HepG2 (cell line): ENCODE measurements at regions not wholly inside any gene's neighbourhood (a gene's known extent, or its start where the extent isn't known, plus 50 kb on each side); places are given as distances from the start of the nearest gene placed in this dataset.

ENCODE experiments used
- ATF7-NPFF ChIP-seq: sonication (generic); formaldehyde crosslinking; IDR thresholded peaks from 2 replicates; pipeline ENCODE4 v1.8.1; 2023; ENCODE audit warnings: mild to moderate bottlenecking, low read depth, missing genetic modification reagents, moderate library complexity
- CBX2 ChIP-seq, 2 experiments: fragments of 200-600 bp in 1 of 2; sonication (generic); formaldehyde crosslinking in 1 of 2; IDR thresholded peaks; 2 replicates each; pipeline versions ENCODE4 v1.7.0 to v1.8.1; 2018 to 2022; ENCODE audit warnings: low read depth in 2 of 2, low read length in 1 of 2, mild to moderate bottlenecking in 1 of 2, missing genetic modification reagents in 1 of 2
- CCAR2 ChIP-seq: fragments of 200-400 bp; formaldehyde crosslinking; optimal IDR thresholded peaks from 2 replicates; pipeline ENCODE3; 2018; ENCODE audit warnings: low read depth, mild to moderate bottlenecking, low read length, moderate library complexity
- EED ChIP-seq: sonication (generic); formaldehyde crosslinking; IDR thresholded peaks from 2 replicates; pipeline ENCODE4 v1.5.0; 2020; ENCODE audit warnings: mild to moderate bottlenecking, missing genetic modification reagents
- FOSL1 ChIP-seq: sonication (generic); formaldehyde crosslinking; IDR thresholded peaks from 2 replicates; pipeline ENCODE4 v1.9.0; 2021; ENCODE audit warnings: missing genetic modification reagents, borderline replicate concordance
- MAZ ChIP-seq, 2 experiments: sonication (generic) in 1 of 2; formaldehyde crosslinking in 1 of 2; IDR thresholded peaks; 2 replicates each; pipeline versions ENCODE4 v1.5.0 to v1.6.1; 2012 to 2020; ENCODE audit warnings: low read depth in 2 of 2, mild to moderate bottlenecking in 2 of 2, borderline replicate concordance in 1 of 2, improper control_type of control experiment in 1 of 2, low read length in 1 of 2, missing genetic modification reagents in 1 of 2, moderate library complexity in 1 of 2
- MED13 ChIP-seq: sonication (generic); formaldehyde crosslinking; IDR thresholded peaks from 2 replicates; pipeline ENCODE4 v1.5.0; 2020; ENCODE audit warnings: missing genetic modification reagents
- MEIS2 ChIP-seq: sonication (generic); formaldehyde crosslinking; IDR thresholded peaks from 2 replicates; pipeline ENCODE4 v1.9.0; 2021; ENCODE audit warnings: mild to moderate bottlenecking, missing genetic modification reagents
- NR2C2 ChIP-seq: sonication (generic); formaldehyde crosslinking; IDR thresholded peaks from 2 replicates; pipeline ENCODE4 v1.4.0; 2020; ENCODE audit warnings: missing genetic modification reagents, mild to moderate bottlenecking, moderate library complexity, borderline replicate concordance
- NR2F6 ChIP-seq, 2 experiments: IDR thresholded peaks; 2 replicates each; pipeline ENCODE4 v1.6.1; 2016; ENCODE audit warnings: antibody characterized with exemption in 1 of 2, mild to moderate bottlenecking in 1 of 2
- NR3C1 ChIP-seq: sonication (generic); formaldehyde crosslinking; IDR thresholded peaks from 2 replicates; pipeline ENCODE4 v1.4.0; 2020; ENCODE audit warnings: missing genetic modification reagents
- SATB2 ChIP-seq: sonication (generic); formaldehyde crosslinking; IDR thresholded peaks from 2 replicates; pipeline ENCODE4 v1.5.0; 2020; ENCODE audit warnings: missing genetic modification reagents
- TSC22D2 ChIP-seq: sonication (generic); formaldehyde crosslinking; IDR thresholded peaks from 2 replicates; pipeline ENCODE4 v1.5.1; 2020; ENCODE audit warnings: missing genetic modification reagents, mild to moderate bottlenecking, borderline replicate concordance
- WIZ ChIP-seq: sonication (generic); formaldehyde crosslinking; IDR thresholded peaks from 2 replicates; pipeline ENCODE4 v1.5.1; 2020; ENCODE audit warnings: mild to moderate bottlenecking, missing genetic modification reagents
- ZBTB49 ChIP-seq: sonication (generic); formaldehyde crosslinking; IDR thresholded peaks from 2 replicates; pipeline ENCODE4 v1.4.0; 2020; ENCODE audit warnings: missing genetic modification reagents, borderline replicate concordance
- ZNF136 ChIP-seq: sonication (generic); formaldehyde crosslinking; IDR thresholded peaks from 2 replicates; pipeline ENCODE4 v1.8.1; 2022; ENCODE audit warnings: low read depth, mild to moderate bottlenecking, moderate library complexity, missing genetic modification reagents
- ZNF138 ChIP-seq: sonication (generic); formaldehyde crosslinking; IDR thresholded peaks from 2 replicates; pipeline ENCODE4 v1.5.0; 2020; ENCODE audit warnings: mild to moderate bottlenecking, low read depth, missing genetic modification reagents
- ZNF264 ChIP-seq: sonication (generic); formaldehyde crosslinking; IDR thresholded peaks from 2 replicates; pipeline ENCODE4 v1.4.0; 2020; ENCODE audit warnings: missing genetic modification reagents
- ZNF343 ChIP-seq: sonication (generic); formaldehyde crosslinking; IDR thresholded peaks from 2 replicates; pipeline ENCODE4 v1.4.0; 2020; ENCODE audit warnings: mild to moderate bottlenecking, missing genetic modification reagents
- ZNF788 ChIP-seq: sonication (generic); formaldehyde crosslinking; IDR thresholded peaks from 2 replicates; pipeline ENCODE4 v1.5.0; 2020; ENCODE audit warnings: mild to moderate bottlenecking, missing genetic modification reagents, borderline replicate concordance
- ZNF790 ChIP-seq: sonication (generic); formaldehyde crosslinking; IDR thresholded peaks from 2 replicates; pipeline ENCODE4 v1.8.0; 2022; ENCODE audit warnings: missing genetic modification reagents, mild to moderate bottlenecking, borderline replicate concordance
- TF ChIP-seq, protein P1 (sequence below): sonication (generic); formaldehyde crosslinking; IDR thresholded peaks from 2 replicates; pipeline ENCODE4 v1.8.1; 2023; ENCODE audit warnings: mild to moderate bottlenecking, missing genetic modification reagents
- TF ChIP-seq, protein P2 (sequence below): sonication (generic); formaldehyde crosslinking; IDR thresholded peaks from 2 replicates; pipeline ENCODE4 v1.8.0; 2022; ENCODE audit warnings: low read depth, missing genetic modification reagents
- TF ChIP-seq, protein P3 (sequence below): sonication (generic); formaldehyde crosslinking; IDR thresholded peaks from 2 replicates; pipeline ENCODE4 v1.4.0; 2020; ENCODE audit warnings: missing genetic modification reagents

- TF ChIP-seq MED13 (no peak), ZNF788 (CRISPR knock-in tag) (0 out of 2 replicates have a peak, but pooled peaks have one; percentile 28), EED (CRISPR knock-in tag) (0 out of 2 replicates have a peak, but pooled peaks have one; percentile 49), ZBTB49 (CRISPR knock-in tag) (no peak), ZNF264 (CRISPR knock-in tag) (0 out of 2 replicates have a peak, but pooled peaks have one; percentile 32), ZNF138 (CRISPR knock-in tag) (no peak), FOSL1 (CRISPR knock-in tag) (no peak), TSC22D2 (no peak), WIZ (CRISPR knock-in tag) (peak; percentile 26; the same call in 1 of the 2 replicates), MEIS2 (CRISPR knock-in tag) (0 out of 2 replicates have a peak, but pooled peaks have one; percentile 25), ZNF136 (CRISPR knock-in tag) (no peak), CCAR2 (no peak), SATB2 (CRISPR knock-in tag) (no peak), ATF7-NPFF (CRISPR knock-in tag) (no peak), CBX2 (IDR thresholded peaks at IDR 0.05; ENCODE audit: low read depth, low read length) (no peak), CBX2 (CRISPR knock-in tag; IDR thresholded peaks at IDR 0.05; ENCODE audit: low read depth) (no peak), ZNF343 (0 out of 2 replicates have a peak, but pooled peaks have one; percentile 5), NR2F6 (IDR thresholded peaks at IDR 0.05) (no peak), NR2F6 (CRISPR knock-in tag; IDR thresholded peaks at IDR 0.05) (no peak), ZNF790 (CRISPR knock-in tag) (no peak), NR3C1 (CRISPR knock-in tag) (no peak), MAZ (IDR thresholded peaks at IDR 0.05; ENCODE audit: borderline replicate concordance, low read depth, low read length) (no peak), MAZ (CRISPR knock-in tag; IDR thresholded peaks at IDR 0.05; ENCODE audit: low read depth) (peak; percentile 51; the same call in 1 of the 2 replicates), NR2C2 (no peak)
- TF ChIP-seq, protein P1, sequence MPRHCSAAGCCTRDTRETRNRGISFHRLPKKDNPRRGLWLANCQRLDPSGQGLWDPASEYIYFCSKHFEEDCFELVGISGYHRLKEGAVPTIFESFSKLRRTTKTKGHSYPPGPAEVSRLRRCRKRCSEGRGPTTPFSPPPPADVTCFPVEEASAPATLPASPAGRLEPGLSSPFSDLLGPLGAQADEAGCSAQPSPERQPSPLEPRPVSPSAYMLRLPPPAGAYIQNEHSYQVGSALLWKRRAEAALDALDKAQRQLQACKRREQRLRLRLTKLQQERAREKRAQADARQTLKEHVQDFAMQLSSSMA (CRISPR knock-in tag) = no peak
- TF ChIP-seq, protein P2, sequence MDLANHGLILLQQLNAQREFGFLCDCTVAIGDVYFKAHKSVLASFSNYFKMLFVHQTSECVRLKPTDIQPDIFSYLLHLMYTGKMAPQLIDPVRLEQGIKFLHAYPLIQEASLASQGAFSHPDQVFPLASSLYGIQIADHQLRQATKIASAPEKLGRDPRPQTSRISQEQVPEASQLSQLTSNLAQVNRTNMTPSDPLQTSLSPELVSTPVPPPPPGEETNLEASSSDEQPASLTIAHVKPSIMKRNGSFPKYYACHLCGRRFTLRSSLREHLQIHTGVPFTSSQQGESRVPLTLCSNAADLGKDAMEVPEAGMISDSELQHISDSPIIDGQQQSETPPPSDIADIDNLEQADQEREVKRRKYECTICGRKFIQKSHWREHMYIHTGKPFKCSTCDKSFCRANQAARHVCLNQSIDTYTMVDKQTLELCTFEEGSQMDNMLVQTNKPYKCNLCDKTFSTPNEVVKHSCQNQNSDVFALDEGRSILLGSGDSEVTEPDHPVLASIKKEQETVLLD (CRISPR knock-in tag) = no peak
- TF ChIP-seq, protein P3, sequence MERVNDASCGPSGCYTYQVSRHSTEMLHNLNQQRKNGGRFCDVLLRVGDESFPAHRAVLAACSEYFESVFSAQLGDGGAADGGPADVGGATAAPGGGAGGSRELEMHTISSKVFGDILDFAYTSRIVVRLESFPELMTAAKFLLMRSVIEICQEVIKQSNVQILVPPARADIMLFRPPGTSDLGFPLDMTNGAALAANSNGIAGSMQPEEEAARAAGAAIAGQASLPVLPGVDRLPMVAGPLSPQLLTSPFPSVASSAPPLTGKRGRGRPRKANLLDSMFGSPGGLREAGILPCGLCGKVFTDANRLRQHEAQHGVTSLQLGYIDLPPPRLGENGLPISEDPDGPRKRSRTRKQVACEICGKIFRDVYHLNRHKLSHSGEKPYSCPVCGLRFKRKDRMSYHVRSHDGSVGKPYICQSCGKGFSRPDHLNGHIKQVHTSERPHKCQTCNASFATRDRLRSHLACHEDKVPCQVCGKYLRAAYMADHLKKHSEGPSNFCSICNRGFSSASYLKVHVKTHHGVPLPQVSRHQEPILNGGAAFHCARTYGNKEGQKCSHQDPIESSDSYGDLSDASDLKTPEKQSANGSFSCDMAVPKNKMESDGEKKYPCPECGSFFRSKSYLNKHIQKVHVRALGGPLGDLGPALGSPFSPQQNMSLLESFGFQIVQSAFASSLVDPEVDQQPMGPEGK (CRISPR knock-in tag) = peak; percentile 79
These were observed 143.4 kb upstream of the HS3ST2 start (continued) for GRCh38 chr16:22670551-22671041.
